GM20000 (cell line): ENCODE measurements at regions not wholly inside any gene's neighbourhood (a gene's known extent, or its start where the extent isn't known, plus 50 kb on each side); places are given as distances from the start of the nearest gene placed in this dataset.
"Not testable (repeated sequence)": the region's sequence is repeated elsewhere in the genome, so short reads cannot be mapped to it uniquely, and the experiment has no call there.

Experiments used
- DNase-seq: peaks from one replicate; pipeline ENCODE4 v3.0.0; 2012; ENCODE audit warnings: low spot score
- CTCF ChIP-seq: IDR thresholded peaks from 2 replicates; pipeline ENCODE4 v1.5.1; 2012; ENCODE audit warnings: mild to moderate bottlenecking, control low read depth; ENCODE audit errors: extremely low read depth, missing control alignments

GRCh38 chr21:19540287-19540686 lies 1136.7 kb upstream of the TMPRSS15 start:
- no peak for TF ChIP-seq CTCF
- DNase-seq, result no peak

GRCh38 chr21:19541602-19542001 lies 1138.0 kb upstream of the TMPRSS15 start:
- no peak for DNase-seq
- TF ChIP-seq CTCF, result no peak

- DNase-seq, result not testable (repeated sequence)
These were observed 1140.9 kb upstream of the TMPRSS15 start for GRCh38 chr21:19544493-19544892.

- DNase-seq, result no peak
- TF ChIP-seq CTCF, result no peak
These were observed 1144.6 kb upstream of the TMPRSS15 start for GRCh38 chr21:19547951-19548840.

- no peak for DNase-seq
- no peak for TF ChIP-seq CTCF
These were observed 1150.5 kb upstream of the TMPRSS15 start for GRCh38 chr21:19553919-19554615.

- no peak for DNase-seq
- no peak for TF ChIP-seq CTCF
These were observed 1153.5 kb upstream of the TMPRSS15 start for GRCh38 chr21:19557046-19557445.

- DNase-seq, result no peak
- no peak for TF ChIP-seq CTCF
These were observed 1153.9 kb upstream of the TMPRSS15 start for GRCh38 chr21:19557488-19557887.
